ENCODE measurements at regions not wholly inside any gene's neighbourhood (a gene's known extent, or its start where the extent isn't known, plus 50 kb on each side); places are given as distances from the start of the nearest gene placed in this dataset.
A peak's percentile ranks its signal among the peaks of the same experiment; 100 is the strongest.
"Not testable (repeated sequence)": the region's sequence is repeated elsewhere in the genome, so short reads cannot be mapped to it uniquely, and the experiment has no call there.

- no peak for DNase-seq
These were observed 154.0 kb upstream of the FOXK1 start for GRCh38 chr7:4527988-4528636.

DNA sequence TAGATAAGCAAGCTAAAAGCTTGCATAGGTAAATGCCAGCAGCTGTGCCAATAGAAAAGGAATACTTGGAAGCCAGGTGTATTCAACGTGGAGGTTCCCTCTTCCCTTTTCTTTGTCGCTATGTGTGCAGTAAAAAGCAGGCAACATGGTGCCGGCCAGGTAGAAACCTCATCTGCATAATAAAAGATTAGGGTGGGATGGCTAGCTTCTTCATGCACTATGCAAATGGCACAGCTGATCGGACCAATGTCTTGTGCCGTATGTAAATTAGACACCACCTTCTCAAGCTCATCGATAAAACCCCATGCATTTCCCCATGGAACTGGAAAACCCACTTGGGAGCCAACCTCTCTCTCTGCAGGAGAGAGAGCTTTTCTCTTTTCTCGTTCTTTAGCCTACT is 150.9 kb upstream of the FOXK1 start:
- DNase-seq: no peak

- DNase-seq: not testable (repeated sequence)
These were observed 148.8 kb upstream of the FOXK1 start for GRCh38 chr7:4533339-4533738.

GRCh38 chr7:4549681-4550080 is 132.4 kb upstream of the FOXK1 start:
- DNase-seq: no peak

- DNase-seq: no peak
These were observed 132.0 kb upstream of the FOXK1 start for GRCh38 chr7:4550117-4550516.

- DNase-seq: no peak
These were observed 129.1 kb upstream of the FOXK1 start for GRCh38 chr7:4552985-4553384.

DNA sequence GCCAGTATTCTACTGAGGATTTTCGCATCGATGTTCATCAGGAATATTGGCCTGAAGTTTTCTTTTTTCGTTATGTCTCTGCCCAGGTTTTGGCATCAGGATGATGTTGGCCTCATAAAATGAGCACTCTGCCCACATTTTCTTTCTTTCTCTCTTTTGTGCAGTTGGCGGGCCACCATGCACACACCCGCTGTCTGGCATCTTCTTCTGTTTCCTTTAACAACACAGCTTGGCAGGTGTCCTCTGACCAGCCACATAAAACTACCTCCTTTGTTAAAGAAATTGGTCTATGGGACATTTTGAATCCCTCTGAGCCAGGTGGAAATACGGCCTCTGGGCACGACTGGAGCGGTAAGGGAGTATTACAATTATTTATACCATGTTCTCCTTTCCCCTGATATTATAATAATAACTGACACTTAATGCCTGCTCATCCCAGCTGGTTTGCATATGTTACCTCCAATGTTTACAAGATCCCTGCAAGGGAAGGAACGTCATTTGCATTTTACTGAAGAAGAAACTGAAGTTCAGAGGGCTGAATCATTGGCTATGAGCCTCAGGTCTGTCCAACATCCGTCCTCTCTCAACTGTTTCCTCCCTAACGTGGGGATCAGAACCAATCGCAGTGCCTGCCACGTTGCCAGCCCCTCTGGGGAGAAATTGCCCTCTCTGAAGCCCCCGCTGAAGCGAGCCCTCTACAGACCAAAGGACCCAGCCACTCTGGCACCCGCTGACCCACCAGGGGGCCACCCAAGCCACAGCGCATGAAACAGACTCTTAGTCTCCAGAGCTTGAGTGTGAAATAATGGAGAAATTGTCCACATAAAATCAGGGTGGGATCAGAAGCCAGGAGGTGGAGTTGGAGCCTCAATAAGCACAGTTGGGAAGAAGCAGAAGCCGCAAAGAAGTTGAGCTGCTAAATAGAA is 125.0 kb upstream of the FOXK1 start:
- DNase-seq: no peak

DNA sequence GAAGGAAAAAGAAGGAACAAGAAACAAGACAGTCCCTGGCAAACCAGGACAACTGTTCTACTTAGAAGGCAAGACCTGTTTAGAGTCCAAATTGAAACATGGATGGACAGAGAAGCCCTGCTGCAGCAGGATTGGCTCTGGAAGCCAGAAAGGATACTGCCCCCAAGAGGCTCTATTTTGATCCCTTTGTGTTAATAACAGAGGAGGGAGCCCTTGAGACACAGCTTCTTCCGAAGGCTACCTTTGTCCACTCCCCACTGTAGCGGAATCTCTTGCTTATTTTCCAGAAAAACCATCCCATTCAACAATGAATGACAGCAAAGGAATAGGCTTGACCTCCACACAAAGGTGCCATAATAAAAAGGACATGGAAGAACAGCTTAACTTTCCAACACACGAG is 120.3 kb upstream of the FOXK1 start:
- no peak for DNase-seq

- DNase-seq: no peak
These were observed 115.4 kb upstream of the FOXK1 start for GRCh38 chr7:4566714-4567113.

GRCh38 chr7:4574851-4575250 is 107.2 kb upstream of the FOXK1 start:
- DNase-seq: no peak

- no peak for DNase-seq
These were observed 106.8 kb upstream of the FOXK1 start for GRCh38 chr7:4575254-4575653.

GRCh38 chr7:4602905-4603842 is 78.9 kb upstream of the FOXK1 start:
- DNase-seq: no peak

DNA sequence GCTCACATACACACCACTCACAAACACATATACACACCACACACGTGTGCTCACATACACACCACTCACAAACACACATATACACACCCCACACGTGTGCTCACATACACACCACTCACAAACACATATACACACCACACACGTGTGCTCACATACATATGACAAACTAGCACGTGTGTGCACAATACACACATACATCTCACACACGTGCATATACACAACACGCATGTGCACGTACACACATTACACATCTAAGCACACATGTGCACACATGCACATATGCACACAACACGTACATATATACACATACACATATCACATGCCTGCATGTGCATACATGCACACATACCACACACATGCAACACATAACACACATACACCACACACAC is 78.3 kb upstream of the FOXK1 start:
- no peak for DNase-seq

- no peak for DNase-seq
These were observed 77.6 kb upstream of the FOXK1 start for GRCh38 chr7:4604456-4604940.

DNA sequence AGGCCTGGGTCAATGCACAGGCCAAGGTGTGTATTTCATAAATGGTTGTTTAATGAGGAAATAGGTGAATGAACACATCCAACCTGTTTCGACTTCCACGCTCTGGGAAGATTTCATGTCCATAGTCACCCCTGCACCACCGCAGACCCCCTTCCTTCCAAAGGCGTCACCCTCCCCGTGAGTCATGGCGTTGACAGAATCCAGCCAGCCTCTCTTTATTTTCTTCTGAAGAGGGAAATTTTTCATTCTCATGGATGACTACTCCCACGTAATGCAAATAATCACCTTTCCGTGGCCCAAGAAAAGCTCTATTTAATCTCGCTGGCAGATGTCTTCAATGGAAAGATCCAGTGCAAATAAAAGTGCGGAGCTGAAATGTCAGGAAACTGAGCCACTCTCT is 75.3 kb upstream of the FOXK1 start:
- no peak for DNase-seq

GRCh38 chr7:4607311-4607729 is 74.8 kb upstream of the FOXK1 start:
- no peak for DNase-seq

DNA sequence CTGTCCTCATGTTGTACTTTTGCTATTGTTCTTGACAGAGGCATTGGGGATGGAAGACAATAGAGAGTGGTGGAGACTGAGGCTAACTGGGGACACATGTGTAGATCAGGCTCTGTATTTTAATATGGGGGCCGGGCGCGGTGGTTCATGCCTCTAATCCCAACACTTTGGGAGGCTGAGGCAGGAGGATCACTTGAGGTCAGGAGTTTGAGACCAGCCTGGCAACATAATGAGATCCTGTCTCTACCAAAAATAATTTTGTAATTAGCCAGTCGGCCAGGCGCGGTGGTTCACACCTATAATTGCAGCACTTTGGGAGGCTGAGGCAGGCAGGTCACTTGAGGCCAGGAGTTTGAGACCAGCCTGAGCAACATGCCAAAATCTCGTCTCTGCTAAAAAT is 72.5 kb upstream of the FOXK1 start:
- DNase-seq: not testable (repeated sequence)

GRCh38 chr7:4610768-4611467 is 71.2 kb upstream of the FOXK1 start:
- DNase-seq: peak; percentile 76

DNA sequence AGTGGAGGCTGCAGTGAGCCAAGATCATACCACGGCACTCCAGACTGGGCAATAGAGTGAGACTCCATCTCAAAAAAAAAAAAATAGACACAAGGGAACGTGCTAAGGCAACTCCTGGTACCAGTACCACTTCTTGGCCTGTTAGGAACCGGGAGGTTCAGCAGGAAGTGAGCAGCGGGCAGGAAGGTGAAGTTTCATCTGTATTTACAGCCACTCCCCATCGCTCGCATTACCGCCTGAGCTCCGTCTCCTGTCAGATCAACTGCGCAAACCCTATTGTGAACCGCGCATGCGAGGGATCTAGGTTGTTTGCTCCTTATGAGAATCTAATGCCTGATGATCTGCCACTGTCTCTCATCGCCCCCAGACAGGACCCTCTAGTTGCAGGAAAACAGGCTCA is 69.9 kb upstream of the FOXK1 start:
- no peak for DNase-seq

- no peak for DNase-seq
These were observed 68.9 kb upstream of the FOXK1 start for GRCh38 chr7:4612939-4613841.

DNA sequence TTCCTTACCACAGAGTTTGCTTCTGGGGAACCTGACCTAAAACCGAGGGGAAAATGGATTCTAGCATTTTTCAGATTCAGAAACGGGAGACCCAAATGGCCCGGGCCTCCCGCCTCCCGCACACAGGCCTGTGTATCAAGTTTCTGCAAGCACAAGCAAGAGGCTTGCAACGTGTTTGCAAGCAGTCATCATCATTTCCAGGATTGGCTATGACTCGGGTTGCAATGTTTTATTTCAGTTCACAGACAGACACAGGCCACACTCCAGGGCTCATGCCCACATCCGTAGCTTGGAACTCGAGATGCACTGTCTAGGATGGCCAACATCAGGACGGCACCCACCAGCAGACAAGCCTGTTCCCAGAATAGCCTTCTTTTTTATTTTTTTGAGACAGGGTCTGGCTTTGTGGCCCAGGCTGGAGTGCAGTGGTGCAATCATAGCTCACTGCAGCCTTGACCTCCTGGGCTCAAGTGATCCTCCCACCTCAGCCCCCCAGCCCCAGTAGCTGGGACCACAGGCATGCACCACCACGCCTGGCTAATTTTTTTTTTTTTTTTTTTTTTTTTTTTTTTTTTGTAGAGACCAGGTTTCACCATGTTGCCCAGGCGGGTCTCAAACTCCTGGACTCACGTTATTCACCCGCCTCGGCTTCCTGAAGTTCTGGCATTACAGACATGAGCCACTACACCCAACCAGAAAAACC is 68.1 kb upstream of the FOXK1 start:
- no peak for DNase-seq
